GM19395 (cell line): ENCODE measurements at regions not wholly inside any gene's neighbourhood (a gene's known extent, or its start where the extent isn't known, plus 50 kb on each side); places are given as distances from the start of the nearest gene placed in this dataset.
"Not testable (repeated sequence)": the region's sequence is repeated elsewhere in the genome, so short reads cannot be mapped to it uniquely, and the experiment has no call there.

Experiments
- ATAC-seq: cut with Tn5 transposase; IDR thresholded peaks from one replicate; pipeline ENCODE4 v1.9.1; 2021; ENCODE audit warnings: mild to moderate bottlenecking, moderate library complexity; ENCODE audit not compliant: unreplicated experiment

DNA sequence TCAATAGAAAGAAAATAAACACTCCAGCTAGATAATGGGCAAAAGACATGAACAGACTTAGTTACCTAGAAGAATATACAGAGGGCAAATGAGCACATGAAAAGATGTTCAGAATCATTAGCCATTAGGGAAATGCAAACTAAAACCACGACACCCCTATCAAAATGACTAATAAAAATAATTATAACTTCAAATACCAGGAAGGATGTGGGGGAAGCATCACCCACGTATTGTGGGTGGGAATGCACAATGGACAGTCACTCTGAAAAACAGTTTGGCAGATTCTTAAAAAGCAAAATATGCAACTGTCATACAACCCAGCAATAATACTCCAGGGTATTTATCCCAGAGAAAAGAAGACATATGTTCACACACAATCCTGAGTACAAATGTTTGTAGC lies 92.6 kb downstream of the DLL1 start:
- ATAC-seq = no peak

- no peak for ATAC-seq
Measured at GRCh38 chr6:170193326-170193821, 97.5 kb downstream of the DLL1 start.

DNA sequence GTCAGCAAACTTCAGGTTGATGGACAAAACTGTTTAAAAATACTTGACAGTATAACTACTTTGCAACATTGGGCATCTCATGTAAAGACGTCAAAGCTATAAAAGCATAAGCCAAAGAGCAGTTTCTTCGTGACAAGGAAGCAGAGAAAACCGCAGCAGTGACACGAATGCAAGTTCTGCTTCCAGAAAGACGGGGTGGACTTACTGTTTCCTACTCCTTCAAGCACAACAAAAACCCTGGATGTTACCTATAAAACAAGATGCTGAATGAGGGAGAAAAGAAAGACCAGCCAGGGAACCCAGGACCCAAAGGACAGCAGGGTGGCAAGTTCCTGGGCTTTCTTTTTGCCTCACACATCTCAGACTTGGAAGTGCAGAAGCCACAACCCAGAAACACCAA lies 98.0 kb downstream of the DLL1 start:
- ATAC-seq = no peak

DNA sequence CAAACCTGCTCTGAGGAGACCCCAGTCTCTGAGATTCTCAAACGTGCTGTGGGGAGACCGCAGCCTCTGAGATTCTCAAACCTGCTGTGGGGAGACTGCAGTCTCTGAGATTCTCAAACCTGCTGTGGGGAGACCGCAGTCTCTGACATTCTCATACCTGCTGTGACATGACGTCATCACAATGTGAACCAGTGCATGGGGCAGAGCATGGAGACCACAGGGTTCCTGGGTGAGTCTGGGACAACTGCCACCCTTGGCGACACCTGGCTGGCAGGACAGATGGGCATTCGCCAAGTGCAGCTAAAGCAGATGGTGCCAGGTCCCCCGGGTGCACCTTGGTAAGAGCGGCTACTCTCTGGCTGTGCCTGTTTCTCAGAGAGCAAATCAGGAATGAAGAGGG lies 98.8 kb downstream of the DLL1 start:
- not testable (repeated sequence) for ATAC-seq

GRCh38 chr6:170190046-170190445 lies 100.8 kb downstream of the DLL1 start:
- no peak for ATAC-seq

- no peak for ATAC-seq
Measured at GRCh38 chr6:170189236-170189635, 101.6 kb downstream of the DLL1 start.

DNA sequence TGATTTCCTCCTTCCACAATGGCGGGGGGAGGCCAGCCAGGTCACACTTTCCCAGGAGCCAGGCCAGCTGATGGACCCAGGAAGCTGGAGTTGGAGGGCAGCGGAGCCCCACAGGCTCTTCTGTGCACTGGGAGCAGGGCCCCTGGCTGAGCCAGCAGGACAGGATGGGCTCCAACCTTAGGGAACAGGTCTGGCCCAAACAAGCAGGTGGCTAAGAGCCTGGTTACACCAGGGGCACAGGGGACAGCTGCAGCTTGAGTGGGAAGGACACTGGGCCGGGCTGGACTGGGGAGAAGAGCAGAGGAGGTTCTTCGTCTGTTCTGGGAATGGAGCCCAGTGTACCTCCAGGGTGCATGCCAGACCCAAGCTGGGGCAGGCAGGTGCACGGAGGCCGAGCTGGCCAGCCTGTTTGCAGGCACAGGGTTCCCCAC lies 102.3 kb downstream of the DLL1 start:
- ATAC-seq = no peak

DNA sequence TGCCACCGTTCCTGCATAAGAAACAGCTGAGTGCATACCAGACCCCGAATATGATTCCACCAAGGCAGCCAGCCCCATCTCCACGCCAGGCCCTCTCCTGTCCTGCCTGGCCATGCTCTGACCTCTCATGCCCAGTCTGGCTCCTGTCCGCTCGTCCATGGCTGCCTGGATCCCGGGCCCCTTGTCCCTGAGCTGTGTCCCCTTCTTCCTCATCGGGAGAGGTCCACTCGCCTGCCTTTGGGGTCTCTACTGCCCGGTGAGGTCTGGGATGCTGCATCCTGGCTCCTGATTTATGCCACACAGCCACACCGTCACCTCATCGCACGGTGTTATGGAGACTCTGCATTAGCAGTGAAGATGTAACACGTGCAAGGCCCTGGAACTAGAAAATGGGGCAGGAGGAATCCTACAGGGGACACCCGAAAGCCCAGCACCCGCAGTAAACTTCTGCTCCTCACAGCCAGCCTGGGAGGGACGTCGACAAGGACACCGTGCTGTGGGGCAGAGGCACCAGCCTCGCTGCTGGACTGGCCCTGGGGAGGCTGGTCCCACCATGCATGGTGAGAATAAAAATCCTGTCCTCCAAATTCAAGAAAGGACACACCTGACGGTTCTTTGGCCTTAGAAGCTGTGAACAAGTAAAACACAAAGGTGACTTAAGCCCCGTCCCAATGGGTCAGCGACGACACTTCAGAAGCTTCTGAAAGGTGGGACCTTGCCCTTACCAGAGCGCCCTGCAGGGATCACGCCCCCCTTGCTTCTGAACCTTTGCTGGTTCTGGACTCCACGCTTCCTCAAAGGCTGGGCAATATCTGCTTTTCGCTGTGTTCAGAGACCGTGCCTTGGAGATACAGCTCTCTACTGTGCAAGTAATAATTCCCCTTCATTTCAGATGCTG lies 103.0 kb downstream of the DLL1 start:
- no peak for ATAC-seq

DNA sequence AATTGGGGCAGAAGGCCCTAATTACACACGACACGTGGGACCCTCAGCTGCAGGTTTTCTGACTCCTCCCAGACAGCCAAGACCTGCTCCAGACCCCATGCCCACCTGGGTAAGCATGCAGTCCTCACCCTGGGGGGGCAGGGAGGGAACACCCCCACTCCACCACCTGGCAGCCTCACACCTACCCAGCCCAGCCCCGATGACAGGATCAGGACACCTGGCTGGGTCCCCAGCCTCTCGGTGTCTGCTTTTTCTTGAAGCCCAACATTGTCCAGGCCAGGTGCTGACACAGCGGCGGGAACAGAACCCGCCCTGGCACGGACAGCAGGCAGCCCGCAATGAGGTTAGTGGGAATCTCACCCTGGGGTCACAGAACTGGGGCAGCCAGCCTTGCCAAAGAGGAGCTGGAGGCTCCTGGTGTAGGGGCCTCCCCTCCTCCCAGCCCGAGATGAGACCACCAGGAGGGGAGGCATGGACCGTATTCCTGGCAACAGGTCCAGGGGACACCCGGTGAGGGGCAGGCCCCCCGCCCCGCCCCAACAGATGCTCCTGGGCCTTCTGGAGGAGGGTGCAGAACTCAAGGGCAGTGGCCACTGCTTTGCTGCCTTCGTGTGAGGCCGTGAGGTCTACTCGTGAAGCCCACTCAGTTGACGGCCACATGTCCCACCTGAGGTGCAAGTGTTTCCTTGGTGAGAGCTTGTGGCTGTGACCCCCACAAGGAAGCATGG lies 103.8 kb downstream of the DLL1 start:
- ATAC-seq = no peak

DNA sequence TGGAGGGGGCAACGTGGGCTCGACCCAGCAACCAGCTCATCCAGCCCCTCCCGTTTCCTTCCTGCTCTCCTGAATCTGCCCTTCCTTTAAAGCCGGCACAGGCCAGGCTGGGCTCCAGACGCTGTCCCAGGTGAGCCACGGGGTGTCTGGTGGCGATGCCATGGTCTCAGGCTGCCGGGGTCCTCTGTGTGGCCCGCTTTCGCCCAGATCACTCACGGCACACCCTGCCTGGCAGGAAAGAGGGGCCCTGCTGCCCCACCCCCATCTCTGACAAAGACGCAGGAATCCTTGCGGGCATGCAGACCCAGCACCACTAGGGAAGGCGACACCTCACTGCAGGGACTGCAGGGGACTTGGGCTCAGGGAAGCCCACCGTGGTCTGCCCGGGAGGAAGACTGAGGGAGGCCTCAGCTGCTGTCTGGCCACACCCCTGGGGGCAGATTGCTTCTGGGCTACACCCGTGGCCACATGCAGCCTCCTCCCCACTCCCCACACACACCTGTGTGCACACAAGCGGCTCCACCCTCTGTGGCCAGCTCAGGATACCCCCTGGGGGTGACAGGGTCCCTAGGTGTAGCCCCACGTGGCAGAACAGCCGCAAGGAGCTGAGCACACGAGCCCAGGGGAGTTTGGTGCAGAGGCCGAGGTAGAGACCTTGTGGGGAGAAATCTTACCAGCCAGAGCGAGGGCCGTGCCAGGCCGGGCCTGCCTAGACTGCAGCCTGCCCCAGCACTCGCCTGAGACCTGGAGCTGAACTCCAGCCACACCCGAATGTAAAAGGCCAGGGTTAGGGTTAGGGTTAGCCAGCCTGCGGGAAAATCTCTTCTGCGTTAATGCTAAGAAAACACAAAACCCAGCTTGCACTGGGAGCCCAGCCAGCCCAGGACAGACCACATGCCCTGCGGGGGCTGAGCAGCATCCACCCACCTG lies 104.6 kb downstream of the DLL1 start:
- ATAC-seq = no peak

DNA sequence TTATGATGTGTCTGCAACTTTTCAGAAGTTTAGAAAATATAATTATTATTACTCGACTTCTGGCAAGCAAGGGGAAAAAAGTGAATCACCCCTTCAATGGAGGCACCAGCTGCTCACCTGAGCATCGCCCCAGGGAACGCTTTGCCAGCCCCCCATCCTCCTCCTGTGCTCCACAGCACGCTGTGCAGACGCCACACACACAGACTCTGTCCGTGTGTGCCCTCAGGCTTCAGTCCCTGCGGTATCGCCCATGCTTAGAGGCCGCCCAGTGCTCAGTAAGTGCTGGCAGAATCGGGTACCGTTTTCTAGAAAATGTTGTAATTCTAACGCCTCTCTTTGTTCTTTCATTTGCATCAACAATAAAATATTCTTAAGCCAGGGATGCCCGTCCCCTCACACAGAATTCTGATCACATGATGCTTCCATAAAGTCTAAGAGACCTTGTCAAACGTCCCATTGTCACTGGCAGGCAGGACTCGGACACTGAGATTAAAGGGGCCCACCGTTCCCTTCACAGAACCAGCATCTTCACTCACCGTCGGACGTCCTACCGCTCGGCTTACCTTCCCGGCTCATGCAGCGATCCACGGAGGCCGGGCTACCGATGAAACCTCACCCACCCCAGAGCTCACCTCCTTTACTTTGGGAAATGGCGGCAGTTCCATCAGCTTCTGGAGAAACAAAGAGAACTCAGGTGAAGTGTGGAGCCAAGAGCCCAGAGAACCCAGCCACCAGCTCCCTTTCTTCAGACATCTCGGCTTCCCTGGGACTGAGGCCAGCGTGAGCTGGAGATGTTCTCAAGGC lies 105.5 kb downstream of the DLL1 start:
- ATAC-seq = no peak

DNA sequence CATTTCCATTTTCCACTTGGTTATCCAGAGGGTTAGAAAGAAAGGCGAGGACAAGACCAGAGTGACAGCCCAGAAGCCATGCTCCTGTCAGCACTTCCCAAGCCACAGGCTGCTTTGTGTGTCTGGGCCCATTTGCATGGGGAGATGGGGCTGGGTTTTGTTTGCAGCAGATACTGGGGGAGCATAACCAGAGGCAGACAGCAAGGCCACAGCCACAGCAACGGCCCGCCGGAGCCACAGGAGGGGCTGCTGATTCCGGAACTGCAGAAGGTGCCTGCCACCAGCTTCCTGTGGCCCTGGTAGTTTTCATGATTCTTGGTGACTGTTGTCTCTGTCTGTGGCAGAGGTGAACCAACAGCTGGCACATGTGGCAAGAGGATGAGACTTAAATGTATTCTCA lies 106.6 kb downstream of the DLL1 start:
- ATAC-seq = no peak

GRCh38 chr6:170183521-170183920 lies 107.4 kb downstream of the DLL1 start:
- no peak for ATAC-seq

GRCh38 chr6:170182781-170183120 lies 108.1 kb downstream of the DLL1 start:
- ATAC-seq = no peak

DNA sequence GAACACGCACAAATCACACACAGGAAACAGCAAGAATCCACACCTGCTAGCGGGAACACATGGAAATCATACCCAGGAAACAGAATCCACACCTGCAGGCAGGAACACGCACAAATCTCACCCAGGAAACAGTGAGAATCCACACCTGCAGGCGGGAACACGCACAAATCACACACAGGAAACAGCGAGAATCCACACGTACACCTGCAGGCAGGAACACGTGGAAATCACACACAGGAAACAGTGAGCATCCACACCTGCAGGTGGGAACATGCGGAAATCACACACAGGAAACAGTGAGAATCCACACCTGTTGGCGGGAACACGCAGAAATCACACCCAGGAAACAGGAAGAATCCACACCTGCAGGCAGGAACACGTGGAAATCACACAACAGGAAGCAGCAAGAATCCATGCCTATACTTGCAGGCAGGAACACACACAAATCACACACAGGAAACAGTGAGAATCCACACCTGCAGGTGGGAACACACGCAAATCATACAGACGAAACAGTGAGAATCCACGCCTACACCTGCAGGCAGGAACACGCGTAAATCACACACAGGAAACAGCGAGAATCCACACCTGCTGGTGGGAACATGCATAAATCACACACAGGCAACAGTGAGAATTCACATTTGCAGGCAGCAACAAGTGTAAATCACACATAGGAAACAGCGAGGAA lies 108.6 kb downstream of the DLL1 start:
- no peak for ATAC-seq

GRCh38 chr6:170181338-170181690 lies 109.6 kb downstream of the DLL1 start:
- no peak for ATAC-seq

DNA sequence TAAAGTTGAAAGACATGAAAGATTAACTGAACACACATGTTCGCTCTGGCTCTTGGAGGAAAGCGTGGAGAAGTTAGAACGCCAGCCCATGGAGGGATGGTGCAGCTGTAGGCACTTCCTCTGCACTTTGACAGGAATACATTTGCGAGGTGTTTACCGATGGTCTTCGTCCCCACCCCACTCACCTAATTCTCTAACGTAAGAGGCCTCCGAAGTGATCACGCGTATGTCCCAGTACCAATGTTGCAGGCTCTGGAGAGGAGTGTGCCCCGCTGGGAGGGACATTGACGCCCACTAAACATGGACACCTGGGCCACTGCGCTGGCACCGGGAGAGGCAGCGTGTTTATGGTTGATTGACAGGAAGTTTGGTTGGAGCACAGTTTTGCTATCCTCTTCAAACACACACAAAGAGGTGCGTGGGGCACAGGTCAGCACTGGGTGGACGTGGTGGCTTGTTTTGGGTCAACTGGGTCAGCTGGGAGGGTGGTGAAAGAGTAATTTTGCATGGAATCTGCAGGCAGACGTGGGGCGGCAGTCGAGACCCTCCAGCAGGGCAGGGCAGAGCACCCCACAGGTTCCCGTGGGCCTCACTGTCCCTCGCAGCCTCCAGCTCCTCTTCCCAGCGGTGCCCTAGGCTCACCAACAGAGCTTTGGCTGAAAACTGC lies 110.1 kb downstream of the DLL1 start:
- no peak for ATAC-seq

GRCh38 chr6:170179616-170180324 lies 111.1 kb downstream of the DLL1 start:
- no peak for ATAC-seq
